T-cell (primary cell): ENCODE measurements at regions not wholly inside any gene's neighbourhood (a gene's known extent, or its start where the extent isn't known, plus 50 kb on each side); places are given as distances from the start of the nearest gene placed in this dataset.

ENCODE experiments used
- ATAC-seq, 4 experiments: fragments of 200-7000 bp in 3 of 4; fragments of 150-1000 bp in 1 of 4; cut with Tn5 transposase; replicated peaks in 1 of 4; 1 replicate in 3 of 4; 2 replicates in 1 of 4; pipeline ENCODE4 v1.10.0; 2021; ENCODE audit warnings: moderate library complexity in 3 of 4, mild to moderate bottlenecking in 2 of 4, moderate number of reproducible peaks in 1 of 4
- CTCF ChIA-PET, 2 donors: fragments of 300-600 bp; sonication (Branson Sonifier 250); formaldehyde crosslinking; loops; one replicate each; lab custom pipeline; 2022; ENCODE audit warnings: antibody characterized with exemption in 2 of 2; lab: Charles Lee
- POLR2A ChIA-PET, 2 donors: fragments of 300-600 bp; sonication (Branson Sonifier 250); formaldehyde crosslinking; loops; one replicate each; lab custom pipeline; 2022; ENCODE audit warnings: antibody characterized with exemption in 2 of 2; lab: Charles Lee
- DNase-seq, 35 experiments: peaks; one replicate each; pipeline versions ENCODE4 v3.0.0 to v3.0.0-alpha.2; 2013 to 2023
- H3K27ac ChIP-seq: one replicate; pipeline ENCODE4 v1.5.1; 2013; ENCODE audit warnings: low read length
- H3K27me3 ChIP-seq, 2 experiments: replicated peaks in 1 of 2; 1 replicate in 1 of 2; 2 replicates in 1 of 2; pipeline versions ENCODE4 v1.6.1 to v1.7.0; 2013; ENCODE audit warnings: low read length in 1 of 2, mixed read lengths in 1 of 2; ENCODE audit not compliant: control insufficient read depth in 2 of 2, insufficient read depth in 2 of 2; ENCODE audit errors: extremely low read depth in 1 of 2
- H3K36me3 ChIP-seq, 2 donors: 1 replicate in 1 of 2; 2 replicates in 1 of 2; pipeline versions ENCODE4 v1.6.1 to v1.7.0; 2013; ENCODE audit warnings: low read length in 1 of 2; ENCODE audit not compliant: control insufficient read depth in 2 of 2, insufficient read depth in 1 of 2; ENCODE audit errors: extremely low read depth in 1 of 2
- H3K4me1 ChIP-seq, 2 experiments: 1 replicate in 1 of 2; 2 replicates in 1 of 2; pipeline versions ENCODE4 v1.6.1 to v1.7.0; 2013; ENCODE audit warnings: low read length in 2 of 2, mixed read lengths in 1 of 2; ENCODE audit not compliant: insufficient read depth in 2 of 2, control insufficient read depth in 1 of 2; ENCODE audit errors: extremely low read depth in 1 of 2
- H3K4me3 ChIP-seq, 2 donors: 1 replicate in 1 of 2; 2 replicates in 1 of 2; pipeline versions ENCODE4 v1.5.1 to v1.7.0; 2013; ENCODE audit warnings: mild to moderate bottlenecking in 2 of 2, low read length in 1 of 2, moderate library complexity in 1 of 2; ENCODE audit not compliant: control insufficient read depth in 1 of 2; ENCODE audit errors: extremely low read depth in 1 of 2
- H3K9me3 ChIP-seq: 2 replicates; pipeline ENCODE4 v1.7.0; 2013
- H3K27ac Mint-ChIP-seq, 2 donors: one replicate each; pipeline ENCODE4 v1.8.0; 2020 to 2021; ENCODE audit warnings: mild to moderate bottlenecking in 2 of 2, mixed read lengths in 2 of 2
- H3K27me3 Mint-ChIP-seq, 2 donors: one replicate each; pipeline ENCODE4 v1.8.0; 2021 to 2022; ENCODE audit warnings: mixed read lengths in 2 of 2
- H3K36me3 Mint-ChIP-seq: one replicate; pipeline ENCODE4 v1.8.0; 2021; ENCODE audit warnings: mixed read lengths
- H3K4me1 Mint-ChIP-seq, 3 donors: one replicate each; pipeline ENCODE4 v1.8.0; 2020 to 2022; ENCODE audit warnings: mixed read lengths in 3 of 3, mild to moderate bottlenecking in 1 of 3
- H3K4me3 Mint-ChIP-seq, 3 donors: one replicate each; pipeline ENCODE4 v1.8.0; 2020 to 2022; ENCODE audit warnings: mild to moderate bottlenecking in 3 of 3, mixed read lengths in 3 of 3, moderate library complexity in 3 of 3
- H3K9me3 Mint-ChIP-seq, 3 donors: one replicate each; pipeline ENCODE4 v1.8.0; 2020 to 2022; ENCODE audit warnings: mixed read lengths in 3 of 3
- WGBS: methylation state at CpG from one replicate; pipeline ENCODE4 v1.1.5; 2013; ENCODE audit warnings: missing lambda C conversion rate; ENCODE audit not compliant: insufficient coverage; 5-methylcytosine and 5-hydroxymethylcytosine counted together

- Mint-ChIP-seq H3K9me3 (no peaks in the 10 kb centered on the region), H3K27me3 (peaks cover 8% of the 10 kb centered on the region in 2 donors)
- H3K27ac ChIP-seq, result no peak overlapping the region
Observed at GRCh38 chr2:15724235-15724634, 132.6 kb downstream of the DDX1 start.

GRCh38 chr2:15725101-15725781, 133.6 kb downstream of the DDX1 start:
- no peaks in the 10 kb centered on the region for H3K4me1 Mint-ChIP-seq
- H3K4me3 Mint-ChIP-seq, result no peak overlapping the region
- no peak overlapping the region for H3K27ac ChIP-seq
- H3K27ac Mint-ChIP-seq, result no peak overlapping the region
- no peaks in the 10 kb centered on the region for H3K36me3 Mint-ChIP-seq
- ChIA-PET CTCF (no interaction called here), POLR2A (no interaction called here)
- no peaks in the 10 kb centered on the region for H3K9me3 ChIP-seq
- H3K27me3 Mint-ChIP-seq, result peaks cover 8% of the 10 kb centered on the region in 2 donors
- ATAC-seq, result no peak
- peaks cover 0 to 4% of the 10 kb centered on the region in 2 experiments for H3K27me3 ChIP-seq
- H3K4me1 ChIP-seq, result no peaks in the 10 kb centered on the region
- no peak overlapping the region for H3K4me3 ChIP-seq
- no peaks in the 10 kb centered on the region for H3K9me3 Mint-ChIP-seq
- 73% methylated on average over 9 of the region's 13 CpGs for WGBS
- DNase-seq, result no peak
- H3K36me3 ChIP-seq, result no peaks in the 10 kb centered on the region

More at GRCh38 chr2:15724235-15724634, 132.6 kb downstream of the DDX1 start:
- CTCF ChIA-PET, result no interaction called here
- Histone ChIP-seq H3K4me1 (no peaks in the 10 kb centered on the region), H3K27me3 (peaks cover 0 to 4% of the 10 kb centered on the region in 2 experiments), H3K4me3 (no peak overlapping the region), H3K9me3 (no peaks in the 10 kb centered on the region), H3K36me3 (no peaks in the 10 kb centered on the region)
- Mint-ChIP-seq H3K36me3 (no peaks in the 10 kb centered on the region), H3K4me3 (no peak overlapping the region), H3K4me1 (no peaks in the 10 kb centered on the region), H3K27ac (no peak overlapping the region)
- 66% methylated on average over 6 of the region's 6 CpGs for WGBS
- ATAC-seq (no peak), DNase-seq (no peak)
- POLR2A ChIA-PET, result interaction anchor here in 1 of 2 donors (0.6 kb wide), 1 partner anchor 27 kb away, joined by 4 read pairs; no protein-coding TSS in a partner anchor

- CTCF ChIA-PET, result no interaction called here
- Mint-ChIP-seq H3K4me3 (no peak overlapping the region), H3K9me3 (no peaks in the 10 kb centered on the region), H3K27ac (no peak overlapping the region), H3K4me1 (no peaks in the 10 kb centered on the region), H3K27me3 (peaks cover 8% of the 10 kb centered on the region in 2 donors), H3K36me3 (no peaks in the 10 kb centered on the region)
- H3K9me3 ChIP-seq, result no peaks in the 10 kb centered on the region
- no peak overlapping the region for H3K4me3 ChIP-seq
- H3K4me1 ChIP-seq, result no peaks in the 10 kb centered on the region
- no peaks in the 10 kb centered on the region for H3K36me3 ChIP-seq
- ATAC-seq, result no peak
- H3K27ac ChIP-seq, result no peak overlapping the region
- H3K27me3 ChIP-seq, result peaks cover 0 to 7% of the 10 kb centered on the region in 2 experiments
- POLR2A ChIA-PET, result no interaction called here
- DNase-seq, result no peak
- WGBS, result 85% methylated on average over 5 of the region's 5 CpGs
Observed at GRCh38 chr2:15725782-15726112, 134.1 kb downstream of the DDX1 start.

GRCh38 chr2:15726321-15727057, 134.8 kb downstream of the DDX1 start:
- CTCF ChIA-PET, result no interaction called here
- 72% methylated on average over 7 of the region's 8 CpGs for WGBS
- Mint-ChIP-seq H3K27ac (no peak overlapping the region), H3K27me3 (peaks cover 8 to 9% of the 10 kb centered on the region in 2 donors), H3K4me1 (no peaks in the 10 kb centered on the region), H3K36me3 (no peaks in the 10 kb centered on the region), H3K9me3 (no peaks in the 10 kb centered on the region), H3K4me3 (no peak overlapping the region)
- no peak for ATAC-seq
- H3K4me1 ChIP-seq, result no peaks in the 10 kb centered on the region
- no peaks in the 10 kb centered on the region for H3K36me3 ChIP-seq
- no peak for DNase-seq
- H3K27ac ChIP-seq, result no peak overlapping the region
- H3K27me3 ChIP-seq, result peaks cover 0 to 13% of the 10 kb centered on the region in 2 experiments
- no peaks in the 10 kb centered on the region for H3K9me3 ChIP-seq
- no peak overlapping the region for H3K4me3 ChIP-seq
- POLR2A ChIA-PET, result no interaction called here

- CTCF ChIA-PET, result no interaction called here
- 100% methylated on average over 2 of the region's 9 CpGs for WGBS
Observed at GRCh38 chr2:15727396-15728244, 136.0 kb downstream of the DDX1 start.

GRCh38 chr2:15728245-15728938, 136.7 kb downstream of the DDX1 start:
- Histone ChIP-seq H3K27me3 (peaks cover 0 to 14% of the 10 kb centered on the region in 2 experiments), H3K4me3 (no peak overlapping the region), H3K27ac (no peak overlapping the region), H3K9me3 (no peaks in the 10 kb centered on the region), H3K4me1 (no peaks in the 10 kb centered on the region), H3K36me3 (no peaks in the 10 kb centered on the region)
- Mint-ChIP-seq H3K27me3 (peaks cover 8 to 10% of the 10 kb centered on the region in 2 donors), H3K36me3 (no peaks in the 10 kb centered on the region), H3K27ac (no peak overlapping the region), H3K9me3 (no peaks in the 10 kb centered on the region), H3K4me1 (no peaks in the 10 kb centered on the region), H3K4me3 (no peak overlapping the region)
- WGBS, result 90% methylated on average over 5 of the region's 9 CpGs
- no peak for ATAC-seq
- POLR2A ChIA-PET, result no interaction called here
- no peak for DNase-seq
- CTCF ChIA-PET, result no interaction called here

More at GRCh38 chr2:15727396-15728244, 136.0 kb downstream of the DDX1 start:
- no peaks in the 10 kb centered on the region for H3K36me3 ChIP-seq
- H3K4me1 ChIP-seq, result no peaks in the 10 kb centered on the region
- DNase-seq (no peak), ATAC-seq (no peak)
- Mint-ChIP-seq H3K27ac (no peak overlapping the region), H3K9me3 (no peaks in the 10 kb centered on the region), H3K27me3 (peaks cover 8 to 10% of the 10 kb centered on the region in 2 donors), H3K36me3 (no peaks in the 10 kb centered on the region), H3K4me1 (no peaks in the 10 kb centered on the region), H3K4me3 (no peak overlapping the region)
- no peak overlapping the region for H3K27ac ChIP-seq
- POLR2A ChIA-PET, result no interaction called here
- peaks cover 0 to 14% of the 10 kb centered on the region in 2 experiments for H3K27me3 ChIP-seq
- no peaks in the 10 kb centered on the region for H3K9me3 ChIP-seq
- H3K4me3 ChIP-seq, result no peak overlapping the region
